CD4-positive, alpha-beta memory T cell (primary cell): ENCODE measurements at regions not wholly inside any gene's neighbourhood (a gene's known extent, or its start where the extent isn't known, plus 50 kb on each side); places are given as distances from the start of the nearest gene placed in this dataset.

Source experiments
- CTCF ChIA-PET: fragments of 350-600 bp; sonication (Branson Sonifier 250); formaldehyde crosslinking; loops from one replicate; lab custom pipeline; 2021; ENCODE audit warnings: inconsistent platforms; ENCODE audit not compliant: partially characterized antibody; lab: Charles Lee
- POLR2A ChIA-PET: fragments of 350-600 bp; sonication (Branson Sonifier 250); formaldehyde crosslinking; loops from one replicate; lab custom pipeline; 2021; ENCODE audit not compliant: partially characterized antibody; lab: Charles Lee
- DNase-seq, 5 donors: peaks; one replicate each; pipeline versions ENCODE4 v3.0.0 to v3.0.0-alpha.2; 2020 to 2022; ENCODE audit warnings: mixed read lengths in 1 of 5
- H3K27ac ChIP-seq: one replicate; pipeline ENCODE4 v1.7.0; 2013; ENCODE audit warnings: low read depth, low read length
- H3K27me3 ChIP-seq: 2 replicates; pipeline ENCODE4 v1.7.0; 2013; ENCODE audit warnings: mild to moderate bottlenecking, low read length, moderate library complexity; ENCODE audit not compliant: insufficient read depth
- H3K36me3 ChIP-seq: 2 replicates; pipeline ENCODE4 v1.7.0; 2013; ENCODE audit warnings: mild to moderate bottlenecking, low read length, moderate library complexity; ENCODE audit not compliant: insufficient read depth
- H3K4me1 ChIP-seq: 2 replicates; pipeline ENCODE4 v1.7.0; 2013; ENCODE audit warnings: mild to moderate bottlenecking, low read length, moderate library complexity; ENCODE audit not compliant: insufficient read depth
- H3K4me3 ChIP-seq, 2 donors: one replicate each; pipeline ENCODE4 v1.7.0; 2013; ENCODE audit warnings: low read length in 2 of 2, mild to moderate bottlenecking in 1 of 2
- H3K9me3 ChIP-seq, 2 donors: one replicate each; pipeline ENCODE4 v1.7.0; 2013; ENCODE audit warnings: low read length in 2 of 2, control low read depth in 1 of 2; ENCODE audit not compliant: control insufficient read depth in 1 of 2
- H3K27ac Mint-ChIP-seq, 7 donors: one replicate each; pipeline ENCODE4 v1.8.0; 2020 to 2021; ENCODE audit warnings: mixed read lengths in 7 of 7, mild to moderate bottlenecking in 6 of 7, inconsistent platforms in 3 of 7, moderate library complexity in 3 of 7
- H3K27me3 Mint-ChIP-seq, 2 donors: one replicate each; pipeline ENCODE4 v1.8.0; 2020 to 2021; ENCODE audit warnings: mixed read lengths in 2 of 2
- H3K36me3 Mint-ChIP-seq, 2 donors: one replicate each; pipeline ENCODE4 v1.8.0; 2020 to 2021; ENCODE audit warnings: mixed read lengths in 2 of 2, inconsistent platforms in 1 of 2, mild to moderate bottlenecking in 1 of 2
- H3K4me1 Mint-ChIP-seq, 4 donors: one replicate each; pipeline ENCODE4 v1.8.0; 2020 to 2021; ENCODE audit warnings: mixed read lengths in 4 of 4, mild to moderate bottlenecking in 1 of 4
- H3K4me3 Mint-ChIP-seq, 8 donors: one replicate each; pipeline ENCODE4 v1.8.0; 2020 to 2021; ENCODE audit warnings: mixed read lengths in 8 of 8, mild to moderate bottlenecking in 7 of 8, moderate library complexity in 6 of 8, inconsistent platforms in 3 of 8
- H3K9me3 Mint-ChIP-seq, 8 donors: one replicate each; pipeline ENCODE4 v1.8.0; 2020 to 2021; ENCODE audit warnings: mixed read lengths in 8 of 8, mild to moderate bottlenecking in 5 of 8, inconsistent platforms in 3 of 8, moderate library complexity in 1 of 8
- intact Hi-C: fragments of 100-400 bp; cut with micrococcal nuclease; formaldehyde crosslinking; loops from one replicate; pipeline ENCODE4 v1.15.1; 2023

GRCh38 chr14:56049536-56049935 lies 68.7 kb upstream of the PELI2 start:
- ChIA-PET POLR2A (no interaction called here), CTCF (interaction anchor here (1.0 kb wide), 1 partner anchor 10 kb away, joined by 3 read pairs; no protein-coding TSS in a partner anchor)
- Histone ChIP-seq H3K27ac (no peak overlapping the region), H3K9me3 (no peaks in the 10 kb centered on the region), H3K36me3 (no peaks in the 10 kb centered on the region), H3K4me1 (no peaks in the 10 kb centered on the region), H3K4me3 (no peak overlapping the region), H3K27me3 (no peaks in the 10 kb centered on the region)
- Mint-ChIP-seq H3K36me3 (no peaks in the 10 kb centered on the region), H3K27ac (no peak overlapping the region), H3K27me3 (no peaks in the 10 kb centered on the region), H3K9me3 (no peaks in the 10 kb centered on the region), H3K4me1 (no peaks in the 10 kb centered on the region), H3K4me3 (no peak overlapping the region)
- DNase-seq = no peak
- intact Hi-C loops = no loop called here

- DNase-seq = no peak
- Histone ChIP-seq H3K27ac (no peak overlapping the region), H3K9me3 (no peaks in the 10 kb centered on the region), H3K4me1 (no peaks in the 10 kb centered on the region), H3K4me3 (no peak overlapping the region), H3K36me3 (no peaks in the 10 kb centered on the region), H3K27me3 (no peaks in the 10 kb centered on the region)
- no peak overlapping the region for H3K4me3 Mint-ChIP-seq
- no peaks in the 10 kb centered on the region for H3K4me1 Mint-ChIP-seq
- ChIA-PET CTCF (interaction anchor here (1.6 kb wide), 1 partner anchor 16 kb away, joined by 4 read pairs; no protein-coding TSS in a partner anchor), POLR2A (no interaction called here)
- no peaks in the 10 kb centered on the region for H3K9me3 Mint-ChIP-seq
- H3K36me3 Mint-ChIP-seq = no peaks in the 10 kb centered on the region
- H3K27ac Mint-ChIP-seq = no peak overlapping the region
- intact Hi-C loops = no loop called here
- H3K27me3 Mint-ChIP-seq = peaks cover 2 to 5% of the 10 kb centered on the region in 2 donors
Observed at GRCh38 chr14:56055511-56055910, 62.7 kb upstream of the PELI2 start.

GRCh38 chr14:56056031-56056430 lies 62.2 kb upstream of the PELI2 start:
- Histone ChIP-seq H3K4me3 (no peak overlapping the region), H3K4me1 (no peaks in the 10 kb centered on the region), H3K27me3 (no peaks in the 10 kb centered on the region), H3K9me3 (no peaks in the 10 kb centered on the region), H3K27ac (no peak overlapping the region), H3K36me3 (no peaks in the 10 kb centered on the region)
- Mint-ChIP-seq H3K4me3 (no peak overlapping the region), H3K27ac (no peak overlapping the region), H3K27me3 (peaks cover 3 to 9% of the 10 kb centered on the region in 2 donors), H3K4me1 (no peaks in the 10 kb centered on the region), H3K9me3 (no peaks in the 10 kb centered on the region), H3K36me3 (no peaks in the 10 kb centered on the region)
- CTCF ChIA-PET = no interaction called here
- POLR2A ChIA-PET = no interaction called here
- intact Hi-C loops = no loop called here
- DNase-seq = no peak

- Histone ChIP-seq H3K4me3 (no peak overlapping the region), H3K36me3 (no peaks in the 10 kb centered on the region), H3K27ac (no peak overlapping the region), H3K9me3 (no peaks in the 10 kb centered on the region), H3K4me1 (no peaks in the 10 kb centered on the region), H3K27me3 (no peaks in the 10 kb centered on the region)
- intact Hi-C loops = no loop called here
- no peaks in the 10 kb centered on the region for H3K9me3 Mint-ChIP-seq
- peaks cover 5 to 10% of the 10 kb centered on the region in 2 donors for H3K27me3 Mint-ChIP-seq
- no peaks in the 10 kb centered on the region for H3K4me1 Mint-ChIP-seq
- no peaks in the 10 kb centered on the region for H3K36me3 Mint-ChIP-seq
- no peak overlapping the region for H3K27ac Mint-ChIP-seq
- no peak overlapping the region for H3K4me3 Mint-ChIP-seq
- no peak for DNase-seq
- ChIA-PET POLR2A (no interaction called here), CTCF (interaction anchor here (1.0 kb wide), 1 partner anchor 13 kb away, joined by 4 read pairs; no protein-coding TSS in a partner anchor)
Observed at GRCh38 chr14:56057071-56057741, 61.0 kb upstream of the PELI2 start.

- CTCF ChIA-PET = interaction anchor here (1.0 kb wide), 1 partner anchor 13 kb away, joined by 4 read pairs; no protein-coding TSS in a partner anchor
Observed at GRCh38 chr14:56057767-56058166, 60.4 kb upstream of the PELI2 start.

GRCh38 chr14:56059054-56059453 lies 59.2 kb upstream of the PELI2 start:
- ChIA-PET POLR2A (no interaction called here), CTCF (interaction anchor here (0.7 kb wide), 1 partner anchor 9 kb away, joined by 3 read pairs; no protein-coding TSS in a partner anchor)
- Mint-ChIP-seq H3K4me1 (no peaks in the 10 kb centered on the region), H3K27me3 (peaks cover 6 to 10% of the 10 kb centered on the region in 2 donors), H3K27ac (no peak overlapping the region), H3K4me3 (no peak overlapping the region), H3K36me3 (no peaks in the 10 kb centered on the region), H3K9me3 (no peaks in the 10 kb centered on the region)
- Histone ChIP-seq H3K4me3 (no peak overlapping the region), H3K27me3 (no peaks in the 10 kb centered on the region), H3K27ac (no peak overlapping the region), H3K9me3 (no peaks in the 10 kb centered on the region), H3K4me1 (no peaks in the 10 kb centered on the region), H3K36me3 (no peaks in the 10 kb centered on the region)
- DNase-seq = no peak
- intact Hi-C loops = no loop called here

More at GRCh38 chr14:56057767-56058166, 60.4 kb upstream of the PELI2 start:
- no peak overlapping the region for H3K4me3 ChIP-seq
- H3K27ac ChIP-seq = no peak overlapping the region
- Mint-ChIP-seq H3K36me3 (no peaks in the 10 kb centered on the region), H3K4me3 (no peak overlapping the region), H3K27me3 (peaks cover 6 to 10% of the 10 kb centered on the region in 2 donors), H3K9me3 (no peaks in the 10 kb centered on the region), H3K4me1 (no peaks in the 10 kb centered on the region), H3K27ac (no peak overlapping the region)
- intact Hi-C loops = no loop called here
- POLR2A ChIA-PET = no interaction called here
- no peaks in the 10 kb centered on the region for H3K36me3 ChIP-seq
- no peaks in the 10 kb centered on the region for H3K27me3 ChIP-seq
- H3K4me1 ChIP-seq = no peaks in the 10 kb centered on the region
- no peaks in the 10 kb centered on the region for H3K9me3 ChIP-seq
- DNase-seq = no peak

GRCh38 chr14:56061051-56061450 lies 57.2 kb upstream of the PELI2 start:
- intact Hi-C loops = no loop called here
- no peaks in the 10 kb centered on the region for H3K9me3 ChIP-seq
- Mint-ChIP-seq H3K27me3 (peaks cover 6 to 10% of the 10 kb centered on the region in 2 donors), H3K4me1 (no peaks in the 10 kb centered on the region), H3K27ac (no peak overlapping the region), H3K9me3 (no peaks in the 10 kb centered on the region), H3K36me3 (no peaks in the 10 kb centered on the region), H3K4me3 (no peak overlapping the region)
- no peak overlapping the region for H3K27ac ChIP-seq
- POLR2A ChIA-PET = no interaction called here
- no peak for DNase-seq
- CTCF ChIA-PET = no interaction called here
- no peaks in the 10 kb centered on the region for H3K27me3 ChIP-seq
- H3K4me3 ChIP-seq = no peak overlapping the region
- H3K4me1 ChIP-seq = no peaks in the 10 kb centered on the region
- no peaks in the 10 kb centered on the region for H3K36me3 ChIP-seq
